ENCODE measurements at regions not wholly inside any gene's neighbourhood (a gene's known extent, or its start where the extent isn't known, plus 50 kb on each side); places are given as distances from the start of the nearest gene placed in this dataset.

DNA sequence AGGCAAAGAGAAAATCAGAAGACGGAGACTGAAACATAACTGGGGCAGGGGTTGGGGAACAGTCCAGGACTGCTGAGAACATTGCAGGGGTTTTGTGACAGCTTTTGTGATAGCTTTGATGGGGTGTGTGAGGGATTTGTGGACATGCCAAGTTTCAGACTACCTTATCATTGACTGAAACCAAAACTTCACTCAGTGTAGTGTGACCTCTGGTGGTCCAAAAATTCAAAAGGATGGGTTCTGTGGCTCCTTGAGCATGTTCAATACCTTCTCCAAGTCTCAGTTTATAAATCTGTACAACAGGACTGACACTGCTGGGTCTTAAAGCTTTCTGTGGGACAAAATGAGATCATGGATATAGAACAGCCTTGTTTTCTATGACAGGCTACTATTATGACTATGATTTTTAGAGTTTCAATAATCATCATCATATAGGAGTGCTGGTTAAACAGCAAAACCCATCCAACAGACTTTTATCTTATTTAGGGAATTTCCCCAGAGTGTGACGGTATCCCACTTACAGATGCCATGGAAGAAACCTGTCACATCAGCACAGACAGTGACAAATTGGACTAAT is 259.2 kb upstream of the SLC14A2 start:
- TF ChIP-seq EZH2 (IDR thresholded peaks at IDR 0.05; ENCODE audit: low read length, unreplicated experiment) (no peak), CTCF (conservative IDR thresholded peaks at IDR 0.05; ENCODE audit: low read depth, low read length) (no peak)

All from PC-3 (cell line).